ENCODE measurements at regions not wholly inside any gene's neighbourhood (a gene's known extent, or its start where the extent isn't known, plus 50 kb on each side); places are given as distances from the start of the nearest gene placed in this dataset.

- TF ChIP-seq ZFX (IDR thresholded peaks at IDR 0.05; ENCODE audit: borderline replicate concordance) = no peak
- no peak overlapping the region for H3K27ac ChIP-seq
Measured at GRCh38 chr20:22762576-22763256, 178.3 kb upstream of the FOXA2 start.

GRCh38 chr20:22763257-22763906 lies 179.0 kb upstream of the FOXA2 start:
- H3K27ac ChIP-seq = no peak overlapping the region
- TF ChIP-seq CTCF (IDR thresholded peaks at IDR 0.05) = no peak
- no peak for TF ChIP-seq ZFX (IDR thresholded peaks at IDR 0.05; ENCODE audit: borderline replicate concordance)

- H3K27ac ChIP-seq = no peak overlapping the region
- no peak for TF ChIP-seq CTCF (IDR thresholded peaks at IDR 0.05)
- no peak for TF ChIP-seq ZFX (IDR thresholded peaks at IDR 0.05; ENCODE audit: borderline replicate concordance)
Measured at GRCh38 chr20:22768266-22769178, 184.2 kb upstream of the FOXA2 start.

- no peak for TF ChIP-seq ZFX (IDR thresholded peaks at IDR 0.05; ENCODE audit: borderline replicate concordance)
- TF ChIP-seq CTCF (IDR thresholded peaks at IDR 0.05) = no peak
Measured at GRCh38 chr20:22770241-22770800, 185.9 kb upstream of the FOXA2 start.

GRCh38 chr20:22771706-22772105 lies 187.3 kb upstream of the FOXA2 start:
- no peak for TF ChIP-seq ZFX (IDR thresholded peaks at IDR 0.05; ENCODE audit: borderline replicate concordance)
- no peak for TF ChIP-seq CTCF (IDR thresholded peaks at IDR 0.05)

More at GRCh38 chr20:22770241-22770800, 185.9 kb upstream of the FOXA2 start:
- no peak overlapping the region for H3K27ac ChIP-seq

GRCh38 chr20:22773344-22773743 lies 189.0 kb upstream of the FOXA2 start:
- no peak for TF ChIP-seq ZFX (IDR thresholded peaks at IDR 0.05; ENCODE audit: borderline replicate concordance)

More at GRCh38 chr20:22771706-22772105, 187.3 kb upstream of the FOXA2 start:
- no peak overlapping the region for H3K27ac ChIP-seq

GRCh38 chr20:22775256-22775655 lies 190.9 kb upstream of the FOXA2 start:
- no peak overlapping the region for H3K27ac ChIP-seq
- TF ChIP-seq CTCF (IDR thresholded peaks at IDR 0.05) (no peak), ZFX (IDR thresholded peaks at IDR 0.05; ENCODE audit: borderline replicate concordance) (no peak)

More at GRCh38 chr20:22773344-22773743, 189.0 kb upstream of the FOXA2 start:
- H3K27ac ChIP-seq = no peak overlapping the region
